ENCODE measurements at regions not wholly inside any gene's neighbourhood (a gene's known extent, or its start where the extent isn't known, plus 50 kb on each side); places are given as distances from the start of the nearest gene placed in this dataset.
A peak's percentile ranks its signal among the peaks of the same experiment; 100 is the strongest.

DNA sequence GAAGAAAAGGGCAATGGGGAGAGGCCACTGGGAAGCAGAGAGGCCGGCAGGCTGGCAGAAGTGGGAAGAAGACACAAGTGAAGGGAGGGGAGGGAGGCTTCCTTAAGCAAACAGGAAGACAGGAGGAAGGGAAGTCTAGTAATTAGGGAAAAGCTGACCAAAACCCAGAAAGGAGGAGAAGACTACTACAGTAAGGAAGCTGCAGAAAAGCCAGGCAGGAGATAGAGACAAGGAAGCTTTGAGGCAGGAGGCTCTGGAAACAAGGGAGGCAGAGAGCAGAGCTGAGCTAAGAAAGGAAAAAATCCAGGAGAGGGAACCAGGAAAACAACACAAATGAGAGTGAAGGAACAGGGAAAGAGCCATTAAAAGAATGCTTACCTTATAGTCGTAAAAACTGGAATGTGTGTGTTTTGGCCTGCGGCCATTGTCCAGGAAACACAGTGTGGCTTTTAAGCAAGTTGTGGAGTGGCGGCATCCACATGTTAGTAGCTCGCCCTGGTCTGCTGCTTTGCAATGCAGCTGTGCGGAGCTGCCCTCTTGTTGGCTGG lies 317.1 kb upstream of the CLINT1 start:
- Histone ChIP-seq H3K4me3 (no peak overlapping the region), H3K79me2 (no peaks in the 10 kb centered on the region), H3K4me1 (ENCODE audit: insufficient read depth) (peaks cover 22% of the 10 kb centered on the region), H3K27ac (peak overlapping the region; percentile 54), H3K4me2 (peak overlapping the region; percentile 35), H4K20me1 (ENCODE audit: insufficient read depth, poor library complexity, severe bottlenecking) (no peaks in the 10 kb centered on the region), H3K9me2 (replicated peaks; ENCODE audit: insufficient read depth) (no peaks in the 10 kb centered on the region), H3K27me3 (peaks cover 2% of the 10 kb centered on the region), H2AFZ (no peak overlapping the region), H3K36me3 (replicated peaks; ENCODE audit: insufficient read depth, low read depth) (no peaks in the 10 kb centered on the region), H3K9me3 (ENCODE audit: low read depth) (no peaks in the 10 kb centered on the region)
- 60% methylated on average over 5 of the region's 6 CpGs for WGBS (ENCODE audit: low lambda C conversion rate, missing lambda C conversion rate)
- TF ChIP-seq, protein P1, sequence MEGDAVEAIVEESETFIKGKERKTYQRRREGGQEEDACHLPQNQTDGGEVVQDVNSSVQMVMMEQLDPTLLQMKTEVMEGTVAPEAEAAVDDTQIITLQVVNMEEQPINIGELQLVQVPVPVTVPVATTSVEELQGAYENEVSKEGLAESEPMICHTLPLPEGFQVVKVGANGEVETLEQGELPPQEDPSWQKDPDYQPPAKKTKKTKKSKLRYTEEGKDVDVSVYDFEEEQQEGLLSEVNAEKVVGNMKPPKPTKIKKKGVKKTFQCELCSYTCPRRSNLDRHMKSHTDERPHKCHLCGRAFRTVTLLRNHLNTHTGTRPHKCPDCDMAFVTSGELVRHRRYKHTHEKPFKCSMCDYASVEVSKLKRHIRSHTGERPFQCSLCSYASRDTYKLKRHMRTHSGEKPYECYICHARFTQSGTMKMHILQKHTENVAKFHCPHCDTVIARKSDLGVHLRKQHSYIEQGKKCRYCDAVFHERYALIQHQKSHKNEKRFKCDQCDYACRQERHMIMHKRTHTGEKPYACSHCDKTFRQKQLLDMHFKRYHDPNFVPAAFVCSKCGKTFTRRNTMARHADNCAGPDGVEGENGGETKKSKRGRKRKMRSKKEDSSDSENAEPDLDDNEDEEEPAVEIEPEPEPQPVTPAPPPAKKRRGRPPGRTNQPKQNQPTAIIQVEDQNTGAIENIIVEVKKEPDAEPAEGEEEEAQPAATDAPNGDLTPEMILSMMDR (IDR thresholded peaks at IDR 0.05; ENCODE audit: poor library complexity), result peak; percentile 8
- TF ChIP-seq EZH2 (IDR thresholded peaks at IDR 0.05; ENCODE audit: borderline replicate concordance), result no peak
- DNase-seq (ENCODE audit: low spot score), result peak; percentile 28

GRCh38 chr5:158174918-158175851 lies 316.2 kb upstream of the CLINT1 start:
- Histone ChIP-seq H3K9me3 (ENCODE audit: low read depth) (no peaks in the 10 kb centered on the region), H3K4me3 (no peak overlapping the region), H2AFZ (no peak overlapping the region), H3K4me1 (ENCODE audit: insufficient read depth) (peaks cover 28% of the 10 kb centered on the region), H3K4me2 (peak overlapping the region; percentile 35), H4K20me1 (ENCODE audit: insufficient read depth, poor library complexity, severe bottlenecking) (no peaks in the 10 kb centered on the region), H3K27me3 (peaks cover 2% of the 10 kb centered on the region), H3K36me3 (replicated peaks; ENCODE audit: insufficient read depth, low read depth) (no peaks in the 10 kb centered on the region), H3K9me2 (replicated peaks; ENCODE audit: insufficient read depth) (no peaks in the 10 kb centered on the region), H3K27ac (peak overlapping the region; percentile 54), H3K79me2 (no peaks in the 10 kb centered on the region)
- DNase-seq (ENCODE audit: low spot score), result peak; percentile 86
- no peak for TF ChIP-seq EZH2phosphoT487 (IDR thresholded peaks at IDR 0.05; ENCODE audit: low read depth, severe bottlenecking, unreplicated experiment)
- TF ChIP-seq, protein P1 (IDR thresholded peaks at IDR 0.05; ENCODE audit: poor library complexity), result peak; percentile 91
- WGBS (ENCODE audit: low lambda C conversion rate, missing lambda C conversion rate), result 23% methylated on average over 8 of the region's 8 CpGs

DNA sequence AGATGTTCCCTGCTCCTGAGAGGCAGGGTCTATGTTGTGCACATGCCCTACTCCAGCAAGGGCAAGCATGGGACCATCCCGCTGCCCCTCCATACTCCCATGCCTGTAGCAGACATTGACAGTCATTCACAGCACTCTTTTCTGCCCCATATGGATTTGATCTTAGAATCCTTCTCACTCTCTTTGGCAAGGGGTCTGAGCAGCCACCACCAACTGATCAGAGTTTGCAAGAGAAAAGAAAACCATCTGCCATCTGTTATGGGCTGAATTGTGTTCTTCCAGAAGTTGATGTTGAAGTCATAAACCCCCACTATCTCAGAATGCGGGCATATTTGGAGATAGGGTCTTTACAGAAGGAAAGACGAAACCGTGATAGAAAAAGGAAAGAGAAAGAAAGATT lies 315.1 kb upstream of the CLINT1 start:
- no peak overlapping the region for H3K27ac ChIP-seq
- H3K36me3 ChIP-seq (replicated peaks; ENCODE audit: insufficient read depth, low read depth), result no peaks in the 10 kb centered on the region
- peaks cover 2% of the 10 kb centered on the region for H3K27me3 ChIP-seq
- no peak overlapping the region for H2AFZ ChIP-seq
- 68% methylated on average over 4 of the region's 4 CpGs for WGBS (ENCODE audit: low lambda C conversion rate, missing lambda C conversion rate)
- H3K9me3 ChIP-seq (ENCODE audit: low read depth), result no peaks in the 10 kb centered on the region
- H3K4me1 ChIP-seq (ENCODE audit: insufficient read depth), result peaks cover 29% of the 10 kb centered on the region
- H4K20me1 ChIP-seq (ENCODE audit: insufficient read depth, poor library complexity, severe bottlenecking), result no peaks in the 10 kb centered on the region
- H3K4me2 ChIP-seq, result no peak overlapping the region
- no peak for DNase-seq (ENCODE audit: low spot score)
- TF ChIP-seq, protein P1 (IDR thresholded peaks at IDR 0.05; ENCODE audit: poor library complexity), result no peak
- TF ChIP-seq EZH2phosphoT487 (IDR thresholded peaks at IDR 0.05; ENCODE audit: low read depth, severe bottlenecking, unreplicated experiment) (no peak), EZH2 (IDR thresholded peaks at IDR 0.05; ENCODE audit: borderline replicate concordance) (no peak)
- H3K9me2 ChIP-seq (replicated peaks; ENCODE audit: insufficient read depth), result no peaks in the 10 kb centered on the region
- H3K4me3 ChIP-seq, result no peak overlapping the region
- H3K79me2 ChIP-seq, result no peaks in the 10 kb centered on the region
